ENCODE measurements at regions not wholly inside any gene's neighbourhood (a gene's known extent, or its start where the extent isn't known, plus 50 kb on each side); places are given as distances from the start of the nearest gene placed in this dataset.

DNA sequence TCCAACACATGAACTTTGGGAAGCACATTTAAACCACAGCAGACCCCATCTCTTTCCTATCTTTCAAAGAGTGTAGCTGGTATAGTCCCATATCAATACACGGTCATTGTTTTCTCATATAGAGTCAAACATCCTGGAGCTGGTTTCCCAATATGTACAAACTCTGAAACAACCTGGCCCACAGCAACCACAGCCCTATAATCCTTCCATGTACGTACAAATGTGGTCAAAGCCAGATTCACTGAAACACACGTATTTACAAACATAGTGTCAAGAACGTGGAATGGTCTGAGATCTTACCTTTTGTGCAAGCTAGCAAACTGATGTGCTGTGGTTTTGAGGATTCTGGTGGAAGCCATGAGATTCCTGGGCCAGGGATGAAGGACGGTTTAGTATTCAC, 97.3 kb downstream of the HS1BP3 start:
- TF ChIP-seq, protein P1, sequence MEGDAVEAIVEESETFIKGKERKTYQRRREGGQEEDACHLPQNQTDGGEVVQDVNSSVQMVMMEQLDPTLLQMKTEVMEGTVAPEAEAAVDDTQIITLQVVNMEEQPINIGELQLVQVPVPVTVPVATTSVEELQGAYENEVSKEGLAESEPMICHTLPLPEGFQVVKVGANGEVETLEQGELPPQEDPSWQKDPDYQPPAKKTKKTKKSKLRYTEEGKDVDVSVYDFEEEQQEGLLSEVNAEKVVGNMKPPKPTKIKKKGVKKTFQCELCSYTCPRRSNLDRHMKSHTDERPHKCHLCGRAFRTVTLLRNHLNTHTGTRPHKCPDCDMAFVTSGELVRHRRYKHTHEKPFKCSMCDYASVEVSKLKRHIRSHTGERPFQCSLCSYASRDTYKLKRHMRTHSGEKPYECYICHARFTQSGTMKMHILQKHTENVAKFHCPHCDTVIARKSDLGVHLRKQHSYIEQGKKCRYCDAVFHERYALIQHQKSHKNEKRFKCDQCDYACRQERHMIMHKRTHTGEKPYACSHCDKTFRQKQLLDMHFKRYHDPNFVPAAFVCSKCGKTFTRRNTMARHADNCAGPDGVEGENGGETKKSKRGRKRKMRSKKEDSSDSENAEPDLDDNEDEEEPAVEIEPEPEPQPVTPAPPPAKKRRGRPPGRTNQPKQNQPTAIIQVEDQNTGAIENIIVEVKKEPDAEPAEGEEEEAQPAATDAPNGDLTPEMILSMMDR (IDR thresholded peaks at IDR 0.05), result no peak
- no peak for TF ChIP-seq POLR2A (IDR thresholded peaks at IDR 0.05)
- TF ChIP-seq EP300 (IDR thresholded peaks at IDR 0.05; ENCODE audit: low read depth), result no peak
